NCI-H510A treated with DMSO at 0.1 percent for 48 hours (cell line): ENCODE measurements at regions not wholly inside any gene's neighbourhood (a gene's known extent, or its start where the extent isn't known, plus 50 kb on each side); places are given as distances from the start of the nearest gene placed in this dataset.

Source experiments
- DNase-seq: peaks from one replicate; lab custom pipeline; 2025; lab: John Stamatoyannopoulos, UW

GRCh38 chr1:168386949-168387586, 106.4 kb downstream of the TBX19 start:
- DNase-seq = no peak

- no peak for DNase-seq
Observed at GRCh38 chr1:168386492-168386891, 105.8 kb downstream of the TBX19 start.

- no peak for DNase-seq
Observed at GRCh38 chr1:168381850-168382249, 101.2 kb downstream of the TBX19 start.

GRCh38 chr1:168380945-168381344, 100.3 kb downstream of the TBX19 start:
- no peak for DNase-seq

GRCh38 chr1:168379104-168379860, 98.6 kb downstream of the TBX19 start:
- no peak for DNase-seq

GRCh38 chr1:168375566-168376300, 95.1 kb downstream of the TBX19 start:
- no peak for DNase-seq

- DNase-seq = no peak
Observed at GRCh38 chr1:168374566-168374965, 93.9 kb downstream of the TBX19 start.

GRCh38 chr1:168373869-168374268, 93.2 kb downstream of the TBX19 start:
- DNase-seq = no peak

GRCh38 chr1:168372861-168373371, 92.2 kb downstream of the TBX19 start:
- no peak for DNase-seq

- DNase-seq = no peak
Observed at GRCh38 chr1:168372307-168372706, 91.6 kb downstream of the TBX19 start.

GRCh38 chr1:168371477-168371876, 90.8 kb downstream of the TBX19 start:
- DNase-seq = no peak

GRCh38 chr1:168370586-168370985, 89.9 kb downstream of the TBX19 start:
- no peak for DNase-seq

GRCh38 chr1:168369655-168370054, 89.0 kb downstream of the TBX19 start:
- no peak for DNase-seq

- no peak for DNase-seq
Observed at GRCh38 chr1:168368131-168368530, 87.5 kb downstream of the TBX19 start.

- no peak for DNase-seq
Observed at GRCh38 chr1:168365719-168366479, 85.2 kb downstream of the TBX19 start.
